ENCODE measurements at regions not wholly inside any gene's neighbourhood (a gene's known extent, or its start where the extent isn't known, plus 50 kb on each side); places are given as distances from the start of the nearest gene placed in this dataset.

DNA sequence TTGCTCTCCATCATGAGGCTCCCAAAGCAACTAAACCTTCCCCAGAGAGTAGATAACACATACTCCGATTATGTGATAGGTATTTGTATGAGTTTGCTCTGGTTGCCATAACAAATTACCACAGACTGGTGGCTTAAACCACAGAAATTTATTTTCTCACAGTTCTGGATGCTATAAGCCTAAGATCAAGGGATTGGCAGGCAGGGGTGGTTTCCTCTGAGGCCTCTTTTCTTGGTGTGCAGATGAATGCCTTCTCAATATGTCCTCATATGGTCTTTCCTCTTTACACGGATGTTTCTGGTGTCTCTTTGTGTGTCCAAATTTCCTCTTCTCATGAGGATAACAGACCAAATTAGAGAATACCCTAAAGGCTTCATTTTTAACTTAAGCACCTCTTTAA is 285.8 kb upstream of the GRIP1 start:
- TF ChIP-seq EP300 (IDR thresholded peaks at IDR 0.05), result no peak
- TF ChIP-seq POLR2AphosphoS5 (IDR thresholded peaks at IDR 0.05), result no peak
- TF ChIP-seq, protein P1, sequence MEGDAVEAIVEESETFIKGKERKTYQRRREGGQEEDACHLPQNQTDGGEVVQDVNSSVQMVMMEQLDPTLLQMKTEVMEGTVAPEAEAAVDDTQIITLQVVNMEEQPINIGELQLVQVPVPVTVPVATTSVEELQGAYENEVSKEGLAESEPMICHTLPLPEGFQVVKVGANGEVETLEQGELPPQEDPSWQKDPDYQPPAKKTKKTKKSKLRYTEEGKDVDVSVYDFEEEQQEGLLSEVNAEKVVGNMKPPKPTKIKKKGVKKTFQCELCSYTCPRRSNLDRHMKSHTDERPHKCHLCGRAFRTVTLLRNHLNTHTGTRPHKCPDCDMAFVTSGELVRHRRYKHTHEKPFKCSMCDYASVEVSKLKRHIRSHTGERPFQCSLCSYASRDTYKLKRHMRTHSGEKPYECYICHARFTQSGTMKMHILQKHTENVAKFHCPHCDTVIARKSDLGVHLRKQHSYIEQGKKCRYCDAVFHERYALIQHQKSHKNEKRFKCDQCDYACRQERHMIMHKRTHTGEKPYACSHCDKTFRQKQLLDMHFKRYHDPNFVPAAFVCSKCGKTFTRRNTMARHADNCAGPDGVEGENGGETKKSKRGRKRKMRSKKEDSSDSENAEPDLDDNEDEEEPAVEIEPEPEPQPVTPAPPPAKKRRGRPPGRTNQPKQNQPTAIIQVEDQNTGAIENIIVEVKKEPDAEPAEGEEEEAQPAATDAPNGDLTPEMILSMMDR (IDR thresholded peaks at IDR 0.05), result no peak
